Left colon (tissue), 2 donors: ENCODE measurements at regions not wholly inside any gene's neighbourhood (a gene's known extent, or its start where the extent isn't known, plus 50 kb on each side); places are given as distances from the start of the nearest gene placed in this dataset.

ENCODE experiments used
- ATAC-seq: fragments of 200-7000 bp; cut with Tn5 transposase; one replicate; pipeline ENCODE4 v1.9.1; 2020; ENCODE audit warnings: mild to moderate bottlenecking, moderate library complexity
- DNase-seq, 2 donors: peaks; one replicate each; pipeline ENCODE4 v3.0.0-alpha.2; 2020
- intact Hi-C, 2 donors: fragments of 100-400 bp; cut with DNase I in 1 of 2; cut with micrococcal nuclease in 1 of 2; formaldehyde crosslinking; loops; one replicate each; pipeline versions ENCODE4 v1.11.2 to v1.14.0; 2022; cut with DNase I, micrococcal nuclease
- donor health status: DM: no; HTN: no; CAD: no.
- donor health status: DM: yes; HTN: yes; CAD: no.

GRCh38 chr21:27298465-27298864 lies 331.6 kb upstream of the ADAMTS5 start:
- DNase-seq = no peak
- no peak for ATAC-seq
- intact Hi-C loops = no loop called here

GRCh38 chr21:27293239-27293638 lies 326.4 kb upstream of the ADAMTS5 start:
- intact Hi-C loops = no loop called here
- no peak for DNase-seq
- no peak for ATAC-seq

DNA sequence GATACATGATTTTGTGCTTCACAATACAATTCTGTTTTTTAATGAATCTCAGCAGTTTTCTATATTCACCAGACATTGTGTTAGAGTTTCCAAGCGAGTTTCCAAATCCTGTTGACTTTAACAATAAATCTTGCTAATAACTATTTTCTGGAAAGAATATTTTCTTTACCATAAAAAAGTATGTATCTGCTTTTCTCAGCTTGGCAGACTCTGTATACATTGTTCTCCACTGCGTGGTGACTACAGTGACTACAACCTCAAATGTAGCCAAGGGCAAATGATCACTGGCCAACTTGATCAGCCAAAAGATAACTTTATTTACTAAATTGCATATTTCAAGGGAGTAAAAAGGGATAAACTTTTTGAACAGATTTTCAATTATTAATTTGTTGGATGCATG lies 325.9 kb upstream of the ADAMTS5 start:
- ATAC-seq (no peak), DNase-seq (no peak)
- intact Hi-C loops = no loop called here

- DNase-seq (no peak), ATAC-seq (peak; percentile 48)
- intact Hi-C loops = no loop called here
Measured at GRCh38 chr21:27292229-27292628, 325.3 kb upstream of the ADAMTS5 start.

- intact Hi-C loops = no loop called here
- DNase-seq (no peak), ATAC-seq (no peak)
Measured at GRCh38 chr21:27291006-27291405, 324.1 kb upstream of the ADAMTS5 start.

GRCh38 chr21:27290028-27290427 lies 323.1 kb upstream of the ADAMTS5 start:
- ATAC-seq (no peak), DNase-seq (no peak)
- intact Hi-C loops = no loop called here

DNA sequence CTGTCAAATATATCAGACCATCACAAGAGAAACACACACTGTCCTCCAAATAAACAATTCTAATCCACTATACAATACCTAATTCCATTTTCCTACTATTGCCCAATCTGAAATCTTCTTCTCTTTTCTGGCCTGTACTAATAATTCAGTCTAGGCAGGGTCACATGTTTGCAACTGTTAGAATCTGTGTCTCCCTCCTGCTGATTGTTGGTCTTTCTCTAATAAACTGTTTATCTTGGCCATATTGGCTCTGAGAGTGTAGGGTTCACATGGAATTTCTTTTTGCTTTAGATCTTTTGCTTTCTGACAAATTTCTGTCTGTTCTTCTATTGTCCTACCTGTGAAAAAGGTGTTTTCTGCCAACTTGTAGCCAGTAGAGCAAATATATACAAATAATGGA lies 319.9 kb upstream of the ADAMTS5 start:
- intact Hi-C loops = no loop called here
- DNase-seq (no peak), ATAC-seq (no peak)

DNA sequence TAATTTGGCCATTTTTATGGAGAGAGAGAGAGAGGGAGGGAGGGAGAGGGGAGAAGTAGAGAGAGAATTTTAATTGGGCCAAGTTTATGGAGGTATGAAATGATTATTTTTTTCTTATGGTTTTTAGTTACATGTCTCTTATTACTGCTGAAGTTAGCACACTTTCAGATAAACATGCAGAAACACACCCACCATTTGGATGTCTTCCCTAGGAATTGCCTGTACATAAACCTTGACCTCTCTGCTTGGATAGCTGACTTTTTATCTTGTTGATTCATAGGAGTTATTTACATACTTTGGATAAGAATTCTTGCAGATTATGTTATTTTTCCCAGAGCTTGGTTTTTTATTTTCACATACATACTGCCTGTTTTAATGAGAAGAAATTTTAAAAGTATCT lies 310.2 kb upstream of the ADAMTS5 start:
- DNase-seq (no peak), ATAC-seq (no peak)
- intact Hi-C loops = no loop called here

DNA sequence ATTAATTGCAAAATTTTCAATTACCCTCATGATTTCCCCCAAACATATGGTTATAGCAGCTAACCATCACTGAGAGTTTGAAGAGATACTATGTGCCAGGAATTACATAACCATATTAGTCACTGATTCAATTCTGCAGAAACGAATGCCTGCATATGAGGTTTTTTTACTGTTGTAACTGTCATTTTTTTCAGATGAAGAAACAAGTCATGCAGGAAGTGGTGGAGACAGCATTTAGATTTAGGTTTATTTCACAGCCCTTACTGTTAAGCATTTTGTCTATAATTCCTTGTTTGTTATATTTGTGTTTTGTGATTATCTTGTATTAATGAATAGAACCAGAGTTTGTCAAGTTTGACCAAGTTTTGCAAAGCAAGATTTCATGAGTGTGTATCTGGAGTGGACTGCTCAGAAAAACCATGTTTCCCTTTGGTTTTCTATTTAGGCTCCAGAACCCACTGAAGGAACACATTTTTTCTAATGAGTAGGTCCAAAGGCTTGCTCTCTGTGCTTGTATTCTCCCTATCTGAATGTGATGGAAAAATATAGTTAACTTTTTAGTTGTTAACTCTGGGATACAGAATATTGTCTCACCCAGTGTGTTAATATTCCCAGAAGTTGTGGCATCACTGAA lies 308.5 kb upstream of the ADAMTS5 start:
- intact Hi-C loops = no loop called here
- no peak for DNase-seq
- ATAC-seq = no peak

DNA sequence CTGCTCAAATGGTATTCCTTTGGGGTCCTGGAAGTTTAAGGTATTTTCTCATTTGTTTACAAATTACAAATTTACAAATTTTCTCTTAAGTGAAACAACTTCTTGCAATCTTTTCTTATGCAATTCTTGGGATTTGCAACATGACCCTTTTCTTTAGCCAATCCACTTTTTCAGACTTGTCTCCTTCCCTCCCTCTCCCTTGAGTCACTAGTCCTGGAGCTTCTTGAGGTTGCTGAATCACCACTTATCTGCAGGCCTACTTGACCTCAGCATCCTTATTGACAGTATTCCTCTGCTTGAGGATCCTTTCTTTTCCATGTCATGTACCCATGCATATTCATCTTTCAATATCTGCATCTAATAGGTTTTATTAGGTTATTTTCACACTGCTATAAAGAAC lies 302.8 kb upstream of the ADAMTS5 start:
- intact Hi-C loops = no loop called here
- no peak for DNase-seq
- no peak for ATAC-seq

GRCh38 chr21:27268290-27268689 lies 301.4 kb upstream of the ADAMTS5 start:
- DNase-seq = no peak
- no peak for ATAC-seq
- intact Hi-C loops = no loop called here

DNA sequence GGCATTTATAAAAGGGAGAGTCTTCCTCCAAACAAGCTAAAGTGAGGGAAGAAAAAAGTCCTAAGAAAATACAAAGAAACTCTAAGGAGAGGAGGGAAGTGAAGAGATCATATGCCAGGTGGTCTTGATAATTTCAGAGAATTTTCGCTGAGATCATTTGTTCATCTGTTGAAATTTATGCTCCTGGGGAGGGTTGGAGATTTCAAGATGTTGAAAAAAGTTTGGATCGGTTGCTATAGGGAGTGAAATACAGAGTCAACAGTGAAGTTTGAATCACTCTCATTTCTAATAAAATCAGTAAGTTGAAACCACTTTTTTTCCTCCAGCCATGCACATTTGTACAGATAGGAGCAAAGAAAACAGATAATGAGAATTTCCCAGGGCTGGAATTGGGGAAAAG lies 299.1 kb upstream of the ADAMTS5 start:
- DNase-seq = no peak
- ATAC-seq = no peak
- intact Hi-C loops = no loop called here

DNA sequence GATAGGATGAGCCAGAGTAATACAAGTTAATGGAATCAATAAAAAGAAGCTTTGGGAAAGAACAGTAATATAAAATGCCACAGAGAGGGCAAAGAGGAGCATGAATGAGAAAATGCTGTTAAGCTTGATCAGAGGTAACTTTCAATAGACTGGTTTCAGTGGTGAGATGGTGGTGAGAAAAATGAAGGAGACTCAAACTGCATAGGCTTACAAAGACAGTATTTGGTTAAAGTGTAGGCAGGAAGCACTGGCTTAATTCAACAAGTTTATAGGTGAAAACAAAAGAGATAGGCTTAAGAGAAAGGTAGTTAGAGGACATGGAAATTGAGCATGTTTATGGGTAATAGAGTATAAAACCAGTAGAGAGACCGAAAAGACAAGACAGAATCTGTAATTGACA lies 298.6 kb upstream of the ADAMTS5 start:
- intact Hi-C loops = no loop called here
- DNase-seq (no peak), ATAC-seq (no peak)

- no peak for ATAC-seq
- intact Hi-C loops = no loop called here
Measured at GRCh38 chr21:27261676-27262075, 294.8 kb upstream of the ADAMTS5 start.

DNA sequence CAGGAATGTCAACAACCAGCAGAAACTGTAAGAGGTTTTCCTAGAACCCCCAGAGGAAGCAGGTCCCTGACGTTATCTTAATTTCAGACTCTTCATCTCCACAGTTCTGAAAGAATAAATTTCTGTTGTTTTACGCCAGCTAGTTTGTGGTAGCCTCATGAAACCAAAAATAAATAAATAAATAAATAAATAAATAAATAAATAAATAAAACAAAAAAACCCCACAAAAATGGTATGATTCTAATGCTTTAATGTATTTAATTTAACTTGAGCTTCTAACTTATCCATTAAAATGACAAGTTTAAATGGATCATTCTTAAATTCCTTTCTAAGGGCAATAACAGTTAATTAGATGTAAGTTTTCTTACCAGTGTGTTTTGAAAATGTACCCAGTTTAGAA lies 293.8 kb upstream of the ADAMTS5 start:
- intact Hi-C loops = no loop called here
- DNase-seq (no peak), ATAC-seq (no peak)

More at GRCh38 chr21:27261676-27262075, 294.8 kb upstream of the ADAMTS5 start:
- DNase-seq = no peak

DNA sequence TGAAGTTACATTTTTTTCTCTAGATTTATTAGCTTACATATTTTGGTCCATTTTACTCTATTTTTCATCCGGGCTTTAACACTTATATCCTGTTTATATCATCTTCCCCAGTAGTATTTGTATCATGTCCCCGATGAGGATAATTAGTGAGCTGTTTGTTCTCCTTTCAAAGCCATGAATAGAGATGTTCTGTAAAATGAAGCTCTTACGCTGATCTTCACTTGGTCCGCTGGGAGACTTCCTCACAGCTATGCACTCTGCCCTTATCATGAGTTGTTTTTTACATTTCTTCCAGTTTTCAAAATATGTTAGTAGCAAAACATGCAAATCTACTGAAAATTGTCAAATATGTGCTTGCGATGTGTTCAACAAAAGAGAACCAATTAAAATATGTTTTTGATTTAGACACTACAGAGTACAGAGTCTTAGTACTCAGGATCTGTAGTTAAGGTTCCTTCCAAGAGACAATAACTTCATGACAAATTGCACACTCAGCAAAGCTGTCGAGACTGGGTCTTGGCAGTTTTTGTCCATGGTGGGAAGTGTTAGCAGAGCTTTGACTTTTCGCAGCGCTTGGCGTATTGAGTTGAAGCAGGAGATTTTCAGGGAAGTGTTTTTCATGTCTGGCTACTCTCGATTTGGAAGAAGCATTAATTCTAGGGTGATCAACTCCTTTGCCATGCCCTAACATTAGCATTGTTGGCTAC lies 292.0 kb upstream of the ADAMTS5 start:
- no peak for DNase-seq
- intact Hi-C loops = no loop called here

DNA sequence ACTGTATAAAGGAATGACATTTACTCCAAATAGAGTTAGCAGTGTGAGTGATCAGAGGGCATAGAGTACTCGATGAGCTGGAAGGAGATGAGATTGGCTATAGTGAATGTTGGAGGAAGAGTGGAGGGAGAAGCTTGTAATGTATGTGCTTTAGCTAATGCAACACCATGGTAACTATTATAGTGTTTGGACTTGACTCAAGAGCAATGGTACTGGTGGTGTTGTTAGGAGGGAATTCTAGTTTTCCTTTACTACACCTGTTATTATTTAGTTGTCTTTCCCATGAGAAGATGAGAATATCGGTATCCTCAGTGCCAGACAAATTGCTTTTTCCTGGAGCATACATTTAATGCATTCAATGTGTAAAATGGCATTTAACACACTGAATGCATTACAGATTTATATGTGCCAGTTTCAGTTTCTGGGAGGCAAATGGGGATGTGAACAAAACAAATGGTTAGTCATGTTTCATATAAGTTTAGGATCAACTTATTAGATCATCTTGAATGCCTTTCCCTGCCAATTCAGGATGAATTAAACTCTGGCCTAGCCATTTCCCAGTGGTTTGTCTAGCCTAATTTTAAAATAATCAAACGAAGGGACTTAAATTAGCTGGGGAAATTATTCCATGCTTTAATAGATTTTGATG lies 291.1 kb upstream of the ADAMTS5 start:
- no peak for ATAC-seq
- intact Hi-C loops = no loop called here
- DNase-seq = no peak

More for the DNA sequence above, 292.0 kb upstream of the ADAMTS5 start:
- no peak for ATAC-seq

DNA sequence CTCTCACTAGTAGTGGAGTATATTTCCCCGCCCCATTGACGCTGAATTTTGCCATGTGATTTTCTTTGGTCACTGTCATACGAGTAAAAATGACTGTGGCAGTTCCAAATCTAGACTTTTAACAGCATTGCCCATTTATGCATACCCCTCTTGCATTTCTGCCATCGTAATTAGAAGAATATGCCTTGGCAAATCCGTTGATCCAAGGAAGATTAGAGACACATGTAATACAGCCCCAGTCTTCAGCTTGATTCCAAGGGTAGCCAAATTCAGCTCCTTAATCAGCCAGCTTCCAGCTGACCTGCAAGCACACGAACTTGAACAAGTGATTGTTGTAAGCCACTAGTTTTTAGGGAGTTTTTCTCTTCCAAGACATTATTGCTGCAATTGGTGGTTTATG lies 290.3 kb upstream of the ADAMTS5 start:
- intact Hi-C loops = no loop called here
- DNase-seq = no peak
- no peak for ATAC-seq

- intact Hi-C loops = no loop called here
- ATAC-seq (no peak), DNase-seq (no peak)
Measured at GRCh38 chr21:27251752-27252151, 284.9 kb upstream of the ADAMTS5 start.

GRCh38 chr21:27250366-27250765 lies 283.5 kb upstream of the ADAMTS5 start:
- no peak for ATAC-seq
- intact Hi-C loops = no loop called here
- DNase-seq = no peak

GRCh38 chr21:27248814-27249213 lies 281.9 kb upstream of the ADAMTS5 start:
- ATAC-seq (no peak), DNase-seq (no peak)
- intact Hi-C loops = no loop called here
